ENCODE measurements at regions not wholly inside any gene's neighbourhood (a gene's known extent, or its start where the extent isn't known, plus 50 kb on each side); places are given as distances from the start of the nearest gene placed in this dataset.

DNA sequence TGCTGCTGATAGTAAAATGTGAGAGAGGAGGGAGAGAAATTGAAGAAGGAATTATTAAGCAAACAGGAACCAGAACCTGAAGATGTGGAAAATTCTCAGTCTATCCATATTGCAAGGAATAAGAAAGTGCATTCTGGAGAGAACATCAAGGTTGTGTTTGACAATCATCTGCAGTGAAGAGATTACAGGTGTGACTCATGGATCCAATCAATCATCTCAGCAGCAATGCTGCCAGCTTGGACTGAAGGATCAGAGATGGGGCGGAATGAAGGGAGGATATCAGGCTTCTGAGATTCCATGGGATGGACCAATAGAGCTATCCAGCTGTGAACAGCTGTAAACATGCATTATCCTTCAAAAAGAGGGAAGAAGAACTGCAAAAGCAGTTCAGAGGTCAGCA, 247.3 kb downstream of the LPIN1 start:
- BruUV-seq (replicated peaks): no TSS peak
- H3K4me2 ChIP-seq (ENCODE audit: low read length): no peak overlapping the region
- no peaks in the 10 kb centered on the region for H3K36me3 ChIP-seq (ENCODE audit: insufficient read depth, low read length)
- no peak overlapping the region for H2AFZ ChIP-seq (ENCODE audit: low read length)
- no peak overlapping the region for H3K4me3 ChIP-seq (ENCODE audit: low read depth, low read length, poor library complexity, severe bottlenecking)
- ChIA-PET CTCF (ENCODE audit: unreplicated experiment) (no interaction called here), POLR2A (interaction anchor here (0.5 to 0.7 kb wide), 2 partner anchors 22 to 72 kb away, joined by 3 to 4 read pairs; no protein-coding TSS in a partner anchor)
- H3K9me2 ChIP-seq (ENCODE audit: insufficient read depth, low read length): no peaks in the 10 kb centered on the region
- H3K79me2 ChIP-seq (ENCODE audit: insufficient read depth, low read depth, low read length): no peaks in the 10 kb centered on the region
- no peaks in the 10 kb centered on the region for H4K20me1 ChIP-seq (ENCODE audit: insufficient read depth, low read length)
- no peak for DNase-seq (ENCODE audit: low spot score)
- TF ChIP-seq EZH2phosphoT487 (IDR thresholded peaks at IDR 0.05; ENCODE audit: borderline replicate concordance, low read depth, low read length) (no peak), CTCF (conservative IDR thresholded peaks at IDR 0.05; ENCODE audit: low read length) (no peak)
- H3K27ac ChIP-seq (ENCODE audit: low read depth, low read length, poor library complexity, severe bottlenecking): no peak overlapping the region
- intact Hi-C loops (cut with micrococcal nuclease; ENCODE audit: unreplicated experiment): no loop called here
- H3K9me3 ChIP-seq (ENCODE audit: low read length): peaks cover 7% of the 10 kb centered on the region; the same call in 1 of the 2 replicates
- no peaks in the 10 kb centered on the region for H3K4me1 ChIP-seq (ENCODE audit: insufficient read depth, low read length, poor library complexity, severe bottlenecking)

GRCh38 chr2:11995456-11995855, 249.0 kb downstream of the LPIN1 start:
- Histone ChIP-seq H3K27ac (ENCODE audit: low read depth, low read length, poor library complexity, severe bottlenecking) (no peak overlapping the region), H3K79me2 (ENCODE audit: insufficient read depth, low read depth, low read length) (no peaks in the 10 kb centered on the region), H4K20me1 (ENCODE audit: insufficient read depth, low read length) (no peaks in the 10 kb centered on the region), H3K4me3 (ENCODE audit: low read depth, low read length, poor library complexity, severe bottlenecking) (no peak overlapping the region), H2AFZ (ENCODE audit: low read length) (no peak overlapping the region), H3K4me2 (ENCODE audit: low read length) (no peak overlapping the region), H3K36me3 (ENCODE audit: insufficient read depth, low read length) (no peaks in the 10 kb centered on the region), H3K4me1 (ENCODE audit: insufficient read depth, low read length, poor library complexity, severe bottlenecking) (no peaks in the 10 kb centered on the region), H3K9me2 (ENCODE audit: insufficient read depth, low read length) (no peaks in the 10 kb centered on the region), H3K9me3 (ENCODE audit: low read length) (peaks cover 7% of the 10 kb centered on the region; the same call in 1 of the 2 replicates)
- intact Hi-C loops (cut with micrococcal nuclease; ENCODE audit: unreplicated experiment): no loop called here
- ChIA-PET POLR2A (interaction anchor here (1.1 kb wide), 1 partner anchor 17 kb away, joined by 3 read pairs; no protein-coding TSS in a partner anchor), CTCF (ENCODE audit: unreplicated experiment) (no interaction called here)
- BruUV-seq (replicated peaks): no TSS peak
- no peak for DNase-seq (ENCODE audit: low spot score)
- TF ChIP-seq CTCF (conservative IDR thresholded peaks at IDR 0.05; ENCODE audit: low read length) (no peak), EZH2phosphoT487 (IDR thresholded peaks at IDR 0.05; ENCODE audit: borderline replicate concordance, low read depth, low read length) (no peak)

GRCh38 chr2:11996618-11997017, 250.2 kb downstream of the LPIN1 start:
- TF ChIP-seq CTCF (conservative IDR thresholded peaks at IDR 0.05; ENCODE audit: low read length): no peak
- TF ChIP-seq EZH2phosphoT487 (IDR thresholded peaks at IDR 0.05; ENCODE audit: borderline replicate concordance, low read depth, low read length): no peak
- Histone ChIP-seq H3K4me2 (ENCODE audit: low read length) (no peak overlapping the region), H3K9me3 (ENCODE audit: low read length) (peaks cover 7% of the 10 kb centered on the region; the same call in 1 of the 2 replicates), H3K4me3 (ENCODE audit: low read depth, low read length, poor library complexity, severe bottlenecking) (no peak overlapping the region), H3K9me2 (ENCODE audit: insufficient read depth, low read length) (no peaks in the 10 kb centered on the region), H3K27ac (ENCODE audit: low read depth, low read length, poor library complexity, severe bottlenecking) (no peak overlapping the region), H3K79me2 (ENCODE audit: insufficient read depth, low read depth, low read length) (no peaks in the 10 kb centered on the region), H4K20me1 (ENCODE audit: insufficient read depth, low read length) (no peaks in the 10 kb centered on the region), H2AFZ (ENCODE audit: low read length) (no peak overlapping the region), H3K4me1 (ENCODE audit: insufficient read depth, low read length, poor library complexity, severe bottlenecking) (no peaks in the 10 kb centered on the region), H3K36me3 (ENCODE audit: insufficient read depth, low read length) (no peaks in the 10 kb centered on the region)
- ChIA-PET CTCF (ENCODE audit: unreplicated experiment) (no interaction called here), POLR2A (no interaction called here)
- intact Hi-C loops (cut with micrococcal nuclease; ENCODE audit: unreplicated experiment): no loop called here
- BruUV-seq (replicated peaks): no TSS peak
- DNase-seq (ENCODE audit: low spot score): no peak
